NCI-H524 (cell line): ENCODE measurements at regions not wholly inside any gene's neighbourhood (a gene's known extent, or its start where the extent isn't known, plus 50 kb on each side); places are given as distances from the start of the nearest gene placed in this dataset.
A peak's percentile ranks its signal among the peaks of the same experiment; 100 is the strongest.

Experiments used
- DNase-seq, 2 experiments: peaks; one replicate each; lab custom pipeline; 2025; lab: John Stamatoyannopoulos, UW

- no peak for DNase-seq
Observed at GRCh38 chr11:71356904-71357303, 91.3 kb downstream of the DHCR7 start.

DNA sequence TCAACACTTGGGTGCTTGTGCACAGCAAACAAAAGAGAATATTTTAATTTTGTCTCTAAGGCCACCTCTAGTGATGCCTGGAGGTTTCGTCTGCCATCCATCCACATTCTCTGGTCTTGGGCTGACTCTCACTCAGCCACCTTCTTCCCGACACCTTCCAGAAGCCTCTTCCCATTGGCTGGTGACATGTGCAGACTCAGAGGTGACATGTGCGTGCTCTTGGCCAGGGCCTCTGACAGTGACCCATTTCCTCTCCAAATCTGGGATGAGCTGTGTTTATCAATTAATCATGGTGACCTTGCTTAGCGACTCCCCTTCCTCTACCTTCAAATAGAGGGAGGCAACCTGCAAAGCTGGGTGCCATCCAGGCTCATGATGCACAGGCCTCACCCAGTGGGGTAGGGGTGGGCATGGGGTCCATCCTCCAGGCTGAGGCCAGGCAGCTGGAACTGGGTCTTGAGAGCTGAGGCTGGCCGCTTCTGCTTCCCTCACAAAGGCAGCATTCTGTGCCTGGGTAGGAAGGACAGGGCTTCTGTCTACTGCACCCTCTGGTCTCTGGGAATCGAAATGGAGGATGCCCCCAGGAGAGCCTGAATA lies 91.8 kb downstream of the DHCR7 start:
- no peak for DNase-seq

DNA sequence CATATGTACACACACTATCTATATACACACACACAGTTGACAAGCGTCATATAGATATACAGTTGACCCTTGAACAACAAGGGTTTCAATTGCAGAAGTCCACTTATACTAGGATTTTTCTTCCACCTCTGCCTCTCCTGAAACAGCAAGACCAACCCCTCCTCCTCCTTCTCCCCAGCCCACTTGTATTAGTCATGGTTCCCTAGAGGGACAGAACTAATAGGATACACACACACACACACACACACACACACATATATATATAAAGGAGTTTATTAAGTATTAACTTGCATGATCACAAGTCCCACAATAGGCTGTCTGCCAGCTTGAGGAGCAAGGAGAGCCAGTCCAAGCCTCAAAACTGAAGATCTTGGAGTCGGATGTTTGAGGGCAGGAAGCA lies 92.9 kb downstream of the DHCR7 start:
- no peak for DNase-seq

GRCh38 chr11:71354394-71355105 lies 93.6 kb downstream of the DHCR7 start:
- no peak for DNase-seq

DNA sequence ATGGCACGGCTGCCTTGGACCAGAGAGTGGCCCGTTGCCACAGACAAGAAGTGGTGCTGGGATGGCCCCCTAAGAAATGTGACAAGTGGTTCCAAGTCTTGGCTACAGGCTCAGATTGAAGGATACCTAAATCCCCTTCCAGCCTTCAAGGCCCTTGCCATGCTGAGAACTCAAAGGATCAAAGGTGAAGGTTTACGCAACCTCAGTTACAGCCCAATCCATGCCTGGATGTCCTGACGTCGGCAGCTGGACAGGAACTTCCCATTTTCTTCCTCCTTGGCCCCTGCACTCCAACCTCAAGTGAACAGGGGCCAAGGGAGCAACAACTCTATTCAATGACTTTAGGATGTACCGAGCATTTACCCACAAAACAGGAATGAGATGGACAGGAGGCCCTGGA lies 95.4 kb downstream of the DHCR7 start:
- no peak for DNase-seq

DNA sequence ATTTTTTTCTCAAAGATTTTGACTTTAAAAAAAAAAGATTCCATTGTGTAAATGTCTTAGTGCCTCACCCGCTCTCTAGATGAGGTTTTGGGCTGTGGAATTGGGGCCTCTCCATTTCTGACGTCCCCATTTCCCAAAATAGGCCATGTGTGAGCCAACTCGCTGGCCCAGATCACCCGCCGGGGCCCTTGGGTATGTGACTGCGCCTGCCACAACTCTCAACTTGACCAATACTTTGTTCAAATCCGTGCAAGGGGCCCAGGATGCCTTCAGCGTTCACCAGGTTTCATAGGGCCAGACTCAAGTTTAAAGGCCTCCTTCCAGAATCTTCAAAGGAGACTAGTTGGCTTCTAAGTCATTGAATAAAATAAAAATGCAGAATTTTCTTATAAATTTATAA lies 96.0 kb downstream of the DHCR7 start:
- no peak for DNase-seq

DNA sequence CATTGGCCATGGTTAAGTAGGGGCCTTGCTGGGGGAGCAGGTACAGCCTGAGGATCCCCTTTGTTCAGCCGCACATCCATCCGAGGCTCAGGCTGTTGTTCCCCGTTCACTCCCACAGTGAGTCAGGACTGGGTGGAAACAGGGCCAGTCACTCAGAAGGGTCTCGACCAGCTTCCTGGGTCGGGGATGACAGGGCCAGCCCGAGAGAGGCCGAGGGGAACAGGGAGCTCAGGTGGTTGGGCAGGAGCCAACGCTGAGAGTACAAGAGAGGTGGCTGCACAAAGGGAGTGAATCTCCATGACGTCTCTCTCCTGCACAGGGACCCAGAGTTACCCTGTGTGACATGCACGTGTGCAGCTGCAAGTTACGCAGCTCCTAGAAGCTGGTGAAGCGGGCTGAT lies 97.2 kb upstream of the SHANK2 start:
- no peak for DNase-seq

GRCh38 chr11:71343828-71344400 lies 91.5 kb upstream of the SHANK2 start:
- no peak for DNase-seq

- DNase-seq = peak; percentile 5 to 28
Observed at GRCh38 chr11:71342951-71343827, 90.8 kb upstream of the SHANK2 start.

DNA sequence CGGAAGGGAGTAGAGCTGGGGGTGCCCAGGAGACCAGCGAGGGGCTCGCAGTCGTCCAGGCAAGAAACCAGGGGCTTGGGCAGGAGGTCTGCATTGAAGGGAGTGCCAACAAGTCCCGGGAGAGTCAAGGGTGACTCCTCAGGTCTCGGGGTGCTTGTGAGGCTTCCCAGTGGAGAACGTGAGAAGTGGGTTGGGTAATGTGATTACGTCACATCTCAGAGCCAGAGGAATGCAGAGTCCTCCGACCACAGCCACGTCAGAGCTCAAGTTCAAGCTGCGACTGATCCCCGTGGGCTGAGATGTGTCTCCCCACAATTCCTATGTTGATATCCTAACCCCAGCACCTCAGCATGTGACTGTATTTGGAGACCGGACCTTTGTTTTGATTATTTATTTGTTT lies 89.7 kb upstream of the SHANK2 start:
- DNase-seq = no peak

GRCh38 chr11:71341596-71341995 lies 89.2 kb upstream of the SHANK2 start:
- no peak for DNase-seq

- DNase-seq = no peak
Observed at GRCh38 chr11:71341173-71341572, 88.8 kb upstream of the SHANK2 start.

- DNase-seq = no peak
Observed at GRCh38 chr11:71340086-71340606, 87.8 kb upstream of the SHANK2 start.

- no peak for DNase-seq
Observed at GRCh38 chr11:71339396-71339881, 87.1 kb upstream of the SHANK2 start.

DNA sequence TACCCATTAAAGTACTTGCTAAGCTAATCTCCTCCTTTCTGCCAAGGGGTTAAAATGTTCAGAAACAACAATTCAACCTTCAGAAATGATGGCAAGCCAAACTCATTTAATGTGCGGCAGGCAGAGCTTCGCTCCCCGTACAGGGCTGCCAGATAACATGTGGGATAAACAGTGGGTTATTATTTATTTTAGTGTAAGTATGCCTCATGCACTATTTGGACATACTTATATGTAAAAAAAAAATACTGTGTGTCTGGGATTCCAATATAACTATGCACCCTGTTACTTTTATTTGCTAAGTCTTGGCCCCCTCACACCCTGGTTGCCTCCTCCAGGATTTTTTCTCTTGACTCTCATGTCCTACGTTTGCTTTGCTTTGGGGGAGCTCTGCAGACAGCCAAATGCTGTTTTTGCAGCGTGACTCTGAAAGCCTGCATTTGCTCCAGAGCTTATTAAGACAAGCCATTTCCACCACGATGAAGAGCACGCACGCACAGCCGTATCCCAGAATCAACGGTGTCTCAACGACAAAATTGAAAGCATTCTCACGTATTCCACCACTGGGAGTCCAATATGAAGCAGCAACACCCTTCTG lies 86.5 kb upstream of the SHANK2 start:
- no peak for DNase-seq

DNA sequence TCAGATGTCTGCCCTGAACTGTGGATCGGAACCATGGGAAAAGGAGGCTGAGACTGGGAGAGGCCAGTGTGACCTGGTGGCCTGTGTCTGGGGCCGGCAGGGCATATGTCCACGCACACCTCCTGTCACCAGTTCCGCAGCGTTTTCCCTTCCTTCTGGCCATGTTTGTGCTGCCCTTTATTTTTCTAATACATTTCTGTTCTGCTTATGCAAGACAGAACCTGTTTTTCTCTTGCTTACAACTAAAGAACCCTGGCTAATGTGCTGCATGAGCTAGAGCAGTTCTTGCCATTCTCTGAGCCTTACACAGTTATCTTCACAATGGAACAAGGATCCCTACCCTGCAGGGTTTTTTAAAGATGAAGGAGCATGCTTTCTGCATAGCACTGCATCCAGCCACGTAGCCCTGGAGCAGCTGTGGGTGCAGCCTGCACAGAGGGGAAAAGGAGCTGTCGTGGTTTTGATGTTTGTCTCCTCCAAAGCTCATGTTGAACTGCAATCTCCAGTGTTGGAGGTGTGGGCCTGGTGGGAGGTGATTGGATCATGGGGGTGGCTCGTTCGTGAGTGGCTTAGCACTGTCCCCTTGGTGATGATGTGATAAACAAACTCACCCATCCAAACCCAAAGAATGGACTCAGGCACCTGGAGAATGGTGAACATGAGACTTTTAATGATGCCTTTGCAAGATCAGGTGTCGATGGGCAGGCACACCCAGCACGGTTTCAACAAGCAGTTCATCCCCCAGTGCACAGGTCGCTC lies 84.8 kb upstream of the SHANK2 start:
- DNase-seq = no peak

- DNase-seq = peak in 1 of 2 experiments; percentile 51
Observed at GRCh38 chr11:71336176-71336995, 84.0 kb upstream of the SHANK2 start.

- DNase-seq = no peak
Observed at GRCh38 chr11:71335371-71335770, 83.0 kb upstream of the SHANK2 start.

DNA sequence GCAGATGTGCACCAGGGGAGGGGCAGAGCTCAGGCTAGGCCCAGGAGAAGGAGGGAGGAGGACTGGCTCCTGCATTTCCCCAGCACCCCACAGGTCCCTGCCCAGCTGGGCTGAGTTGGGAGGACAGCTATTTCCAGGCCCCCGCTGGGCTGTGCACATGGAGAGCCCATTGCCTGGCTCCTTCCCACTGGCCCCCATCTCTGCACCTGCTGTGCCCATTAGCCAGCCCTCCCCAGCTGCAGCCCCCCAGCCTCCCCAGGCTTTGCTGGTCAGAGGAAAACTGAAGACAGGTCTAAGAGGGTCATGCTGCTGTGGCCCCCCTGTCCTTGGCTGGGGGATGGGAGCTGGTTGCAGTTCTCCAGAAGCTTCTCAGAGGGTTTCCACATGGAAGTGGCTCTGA lies 81.8 kb upstream of the SHANK2 start:
- no peak for DNase-seq

GRCh38 chr11:71333473-71333872 lies 81.1 kb upstream of the SHANK2 start:
- DNase-seq = no peak
